RWPE2 (cell line): ENCODE measurements at regions not wholly inside any gene's neighbourhood (a gene's known extent, or its start where the extent isn't known, plus 50 kb on each side); places are given as distances from the start of the nearest gene placed in this dataset.
"Not testable (repeated sequence)": the region's sequence is repeated elsewhere in the genome, so short reads cannot be mapped to it uniquely, and the experiment has no call there.

ENCODE experiments used
- ATAC-seq: fragments of 200-7000 bp; cut with Tn5 transposase; 3 replicates; pipeline ENCODE4 v1.9.1; 2021; ENCODE audit warnings: low read depth
- DNase-seq: peaks from one replicate; pipeline ENCODE4 v3.0.0-alpha.2; 2020; ENCODE audit warnings: low spot score
- H3K27ac ChIP-seq: fragments of 450-650 bp; 2 replicates; pipeline ENCODE4 v1.5.1; 2017; ENCODE audit warnings: mild to moderate bottlenecking; ENCODE audit not compliant: poor library complexity, severe bottlenecking
- H3K27me3 ChIP-seq: fragments of 250-450 bp; sonication (Bioruptor Pico); 2 replicates; pipeline ENCODE4 v1.5.1; 2021; ENCODE audit warnings: mild to moderate bottlenecking, moderate library complexity; ENCODE audit not compliant: insufficient read depth, poor library complexity, severe bottlenecking
- H3K36me3 ChIP-seq: fragments of 250-450 bp; sonication (Bioruptor Pico); 2 replicates; pipeline ENCODE4 v1.5.1; 2020; ENCODE audit warnings: low read depth, mild to moderate bottlenecking, moderate library complexity
- H3K4me1 ChIP-seq: fragments of 250-450 bp; sonication (Bioruptor Pico); 2 replicates; pipeline ENCODE4 v1.5.1; 2021; ENCODE audit warnings: mild to moderate bottlenecking, moderate library complexity; ENCODE audit not compliant: insufficient read depth, poor library complexity, severe bottlenecking
- H3K4me3 ChIP-seq: fragments of 250-450 bp; sonication (Bioruptor Pico); 2 replicates; pipeline ENCODE4 v1.5.1; 2021; ENCODE audit warnings: mild to moderate bottlenecking, moderate library complexity; ENCODE audit not compliant: severe bottlenecking
- H3K9me3 ChIP-seq: fragments of 250-450 bp; sonication (Bioruptor Pico); 2 replicates; pipeline ENCODE4 v1.5.1; 2021; ENCODE audit warnings: mild to moderate bottlenecking, moderate library complexity; ENCODE audit not compliant: severe bottlenecking
- TF ChIP-seq, protein P1 (sequence below): fragments of 450-650 bp; IDR thresholded peaks from one replicate; pipeline ENCODE4 v1.5.1; 2017; ENCODE audit warnings: mild to moderate bottlenecking, moderate library complexity; ENCODE audit not compliant: poor library complexity, severe bottlenecking

DNA sequence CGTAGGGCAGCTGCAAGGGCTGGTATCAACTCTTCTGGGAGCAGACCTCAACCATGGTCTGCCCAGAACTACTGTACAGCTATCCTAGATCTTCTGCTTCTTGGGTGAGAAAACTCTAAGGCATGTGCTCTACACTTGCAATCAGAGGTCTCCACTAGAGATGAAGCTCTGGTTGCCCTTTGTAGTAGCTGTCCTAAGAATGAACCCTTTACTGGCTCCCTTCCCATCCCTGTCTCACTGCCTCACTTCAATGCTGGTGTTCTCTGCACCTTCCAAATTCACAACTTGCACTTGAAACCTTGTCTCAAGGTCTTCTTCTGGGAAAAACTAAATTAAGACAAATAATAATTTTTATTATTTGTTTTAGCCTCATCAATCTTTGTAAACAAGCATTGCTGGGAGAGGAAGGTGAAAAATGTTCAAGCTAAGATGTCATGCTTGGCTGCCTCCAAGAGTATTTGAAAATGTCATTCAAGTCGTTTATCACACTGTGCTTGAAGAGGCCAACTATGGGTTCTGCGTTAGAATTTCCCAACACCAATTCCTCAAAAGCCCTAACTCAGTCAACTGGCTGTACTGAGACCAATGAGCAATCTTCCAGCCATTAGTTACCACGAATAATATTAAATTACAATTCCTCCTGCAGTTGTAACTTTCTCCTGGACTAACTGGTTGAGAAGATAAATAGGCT is 216.9 kb upstream of the ADRA1D start:
- H3K27ac ChIP-seq, result no peak overlapping the region
- ATAC-seq (no peak), DNase-seq (no peak)
- peaks cover 9% of the 10 kb centered on the region for H3K4me1 ChIP-seq
- H3K27me3 ChIP-seq, result no peaks in the 10 kb centered on the region
- no peaks in the 10 kb centered on the region for H3K36me3 ChIP-seq
- no peaks in the 10 kb centered on the region for H3K9me3 ChIP-seq
- no peak overlapping the region for H3K4me3 ChIP-seq
- TF ChIP-seq, protein P1, sequence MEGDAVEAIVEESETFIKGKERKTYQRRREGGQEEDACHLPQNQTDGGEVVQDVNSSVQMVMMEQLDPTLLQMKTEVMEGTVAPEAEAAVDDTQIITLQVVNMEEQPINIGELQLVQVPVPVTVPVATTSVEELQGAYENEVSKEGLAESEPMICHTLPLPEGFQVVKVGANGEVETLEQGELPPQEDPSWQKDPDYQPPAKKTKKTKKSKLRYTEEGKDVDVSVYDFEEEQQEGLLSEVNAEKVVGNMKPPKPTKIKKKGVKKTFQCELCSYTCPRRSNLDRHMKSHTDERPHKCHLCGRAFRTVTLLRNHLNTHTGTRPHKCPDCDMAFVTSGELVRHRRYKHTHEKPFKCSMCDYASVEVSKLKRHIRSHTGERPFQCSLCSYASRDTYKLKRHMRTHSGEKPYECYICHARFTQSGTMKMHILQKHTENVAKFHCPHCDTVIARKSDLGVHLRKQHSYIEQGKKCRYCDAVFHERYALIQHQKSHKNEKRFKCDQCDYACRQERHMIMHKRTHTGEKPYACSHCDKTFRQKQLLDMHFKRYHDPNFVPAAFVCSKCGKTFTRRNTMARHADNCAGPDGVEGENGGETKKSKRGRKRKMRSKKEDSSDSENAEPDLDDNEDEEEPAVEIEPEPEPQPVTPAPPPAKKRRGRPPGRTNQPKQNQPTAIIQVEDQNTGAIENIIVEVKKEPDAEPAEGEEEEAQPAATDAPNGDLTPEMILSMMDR, result no peak

DNA sequence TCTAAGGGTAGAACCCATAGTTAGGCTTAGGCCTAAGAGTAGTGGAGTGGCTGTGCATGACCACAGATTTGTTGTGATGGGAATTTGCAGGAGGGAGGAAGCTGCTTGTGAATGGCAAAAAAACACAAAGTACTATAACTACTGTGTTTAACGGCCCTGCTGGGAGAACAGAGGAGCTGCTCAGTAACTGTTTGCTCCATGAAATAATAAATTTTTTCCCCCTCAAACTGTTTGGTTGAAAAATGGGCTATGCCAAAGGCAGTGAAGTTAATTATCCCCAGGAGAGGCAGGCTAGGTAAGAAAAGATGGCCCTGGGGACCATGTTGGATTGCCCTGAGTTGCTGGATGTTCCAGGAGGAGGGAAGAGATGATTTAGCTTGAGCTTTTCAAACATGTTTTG is 216.1 kb upstream of the ADRA1D start:
- TF ChIP-seq, protein P1, result no peak
- no peak overlapping the region for H3K27ac ChIP-seq
- H3K9me3 ChIP-seq, result no peaks in the 10 kb centered on the region
- H3K4me3 ChIP-seq, result no peak overlapping the region
- H3K4me1 ChIP-seq, result peaks cover 4% of the 10 kb centered on the region
- DNase-seq (no peak), ATAC-seq (no peak)
- H3K27me3 ChIP-seq, result no peaks in the 10 kb centered on the region
- H3K36me3 ChIP-seq, result no peaks in the 10 kb centered on the region

DNA sequence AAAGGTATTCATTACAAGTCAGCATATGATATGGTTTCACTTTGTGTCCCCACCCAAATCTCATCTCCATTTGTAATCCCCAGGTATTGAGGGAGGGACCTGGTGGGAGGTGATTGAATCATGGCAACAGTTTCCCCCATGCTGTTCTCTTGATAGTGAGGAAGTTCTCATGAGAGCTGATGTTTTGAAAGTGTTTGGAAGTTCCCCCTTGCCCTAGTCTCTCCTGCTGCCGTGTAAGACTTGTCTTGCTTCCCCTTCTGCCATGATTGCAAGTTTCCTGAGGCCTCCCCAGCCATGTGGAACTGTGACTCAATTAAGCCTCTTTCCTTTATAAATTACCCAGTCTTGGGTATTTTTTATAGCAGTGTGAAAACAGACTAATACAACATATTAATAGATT is 213.7 kb upstream of the ADRA1D start:
- not testable (repeated sequence) for H3K27ac ChIP-seq, H3K4me3 ChIP-seq, H3K9me3 ChIP-seq, H3K36me3 ChIP-seq, H3K27me3 ChIP-seq, DNase-seq, ATAC-seq
- H3K4me1 ChIP-seq, result peaks cover 18% of the 10 kb centered on the region

DNA sequence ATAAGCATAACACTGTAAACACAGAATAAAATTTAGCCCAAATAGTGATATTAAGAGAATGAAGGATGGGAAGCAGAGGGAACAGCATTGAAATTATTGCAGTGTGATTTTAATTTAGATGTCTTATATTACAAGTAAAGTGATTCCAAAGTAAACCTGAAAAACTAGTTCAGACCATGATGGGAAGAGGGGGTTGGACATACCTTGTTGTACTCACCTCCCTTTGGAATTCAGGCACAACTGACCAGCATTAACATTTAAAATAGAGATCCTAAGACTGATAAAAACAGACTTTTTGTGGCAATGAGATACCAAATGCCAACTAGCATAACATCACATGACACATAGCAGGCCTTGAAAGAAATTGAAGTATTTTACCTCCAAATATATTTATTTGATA is 210.0 kb upstream of the ADRA1D start:
- Histone ChIP-seq H3K36me3 (no peaks in the 10 kb centered on the region), H3K27me3 (no peaks in the 10 kb centered on the region), H3K27ac (peak overlapping the region; percentile 83), H3K9me3 (no peaks in the 10 kb centered on the region), H3K4me1 (peaks cover 38% of the 10 kb centered on the region), H3K4me3 (no peak overlapping the region)
- no peak for DNase-seq
- TF ChIP-seq, protein P1, result no peak
- no peak for ATAC-seq

DNA sequence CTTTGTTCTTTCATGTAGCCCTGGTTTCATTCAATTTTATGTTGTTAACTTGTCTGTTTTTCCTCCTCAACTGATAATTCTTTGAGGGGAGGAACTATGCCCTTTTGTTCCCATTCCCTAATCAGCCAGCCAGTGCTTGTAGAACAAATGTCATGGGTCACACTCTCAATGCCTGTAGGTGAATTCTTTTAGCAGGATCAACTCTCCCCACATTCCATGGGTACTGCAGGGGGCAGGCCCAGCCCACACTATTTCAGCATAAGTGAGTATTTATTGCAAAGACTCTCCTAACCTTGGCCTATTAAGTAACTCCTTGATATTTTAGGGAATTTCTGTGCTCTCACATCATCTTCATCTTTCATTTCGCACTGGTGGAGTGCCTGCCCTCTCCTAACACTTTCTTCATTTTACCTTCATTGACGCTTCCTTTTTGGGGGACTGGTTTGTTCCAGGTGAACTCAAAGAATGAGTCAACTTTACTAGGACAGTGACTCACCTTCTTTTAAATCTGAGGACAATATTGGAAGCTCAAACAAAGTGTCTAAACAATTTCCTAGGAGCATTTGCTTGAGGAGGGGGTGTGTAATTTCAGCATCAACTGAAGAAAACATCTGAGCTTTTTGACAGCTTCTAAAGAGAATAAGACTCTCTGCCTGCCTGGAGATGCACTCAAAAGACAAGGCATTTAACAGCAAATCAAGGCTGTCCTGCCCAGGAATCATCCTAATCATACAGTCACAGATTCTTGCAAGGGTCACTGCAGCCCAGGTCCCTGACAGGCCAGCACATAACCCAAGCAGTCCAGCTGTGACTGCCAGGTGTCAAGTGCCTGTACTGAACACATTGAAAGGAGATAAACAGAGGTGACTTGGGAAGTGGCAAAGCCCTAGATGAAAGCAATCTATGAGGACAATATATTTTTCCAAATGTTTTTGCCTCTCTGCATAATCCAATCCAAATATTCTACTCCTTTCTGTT is 208.8 kb upstream of the ADRA1D start:
- no peak overlapping the region for H3K4me3 ChIP-seq
- peak overlapping the region; percentile 83 for H3K27ac ChIP-seq
- no peaks in the 10 kb centered on the region for H3K9me3 ChIP-seq
- ATAC-seq (peak; percentile 79), DNase-seq (no peak)
- no peaks in the 10 kb centered on the region for H3K36me3 ChIP-seq
- TF ChIP-seq, protein P1, result peak; percentile 29
- no peaks in the 10 kb centered on the region for H3K27me3 ChIP-seq
- H3K4me1 ChIP-seq, result peaks cover 41% of the 10 kb centered on the region
